ENCODE measurements at regions not wholly inside any gene's neighbourhood (a gene's known extent, or its start where the extent isn't known, plus 50 kb on each side); places are given as distances from the start of the nearest gene placed in this dataset.
"Not testable (repeated sequence)": the region's sequence is repeated elsewhere in the genome, so short reads cannot be mapped to it uniquely, and the experiment has no call there.

GRCh38 chr5:158451203-158451992, 592.5 kb upstream of the CLINT1 start:
- peak; percentile 79 for DNase-seq (ENCODE audit: low spot score)
- peak; percentile 84 for FAIRE-seq

- peak; percentile 59 for DNase-seq (ENCODE audit: low spot score)
- peak; percentile 74 for FAIRE-seq
Measured at GRCh38 chr5:158450751-158451171, 591.8 kb upstream of the CLINT1 start.

- DNase-seq (ENCODE audit: low spot score); FAIRE-seq: not testable (repeated sequence)
Measured at GRCh38 chr5:158446761-158447160, 587.8 kb upstream of the CLINT1 start.

- FAIRE-seq: not testable (repeated sequence)
Measured at GRCh38 chr5:158439204-158439603, 580.3 kb upstream of the CLINT1 start.

GRCh38 chr5:158436271-158437065, 577.5 kb upstream of the CLINT1 start:
- DNase-seq (ENCODE audit: low spot score) (peak; percentile 29), FAIRE-seq (no peak)

More at GRCh38 chr5:158439204-158439603, 580.3 kb upstream of the CLINT1 start:
- DNase-seq (ENCODE audit: low spot score): not testable (repeated sequence)

- FAIRE-seq: peak; percentile 92
- peak; percentile 71 for DNase-seq (ENCODE audit: low spot score)
Measured at GRCh38 chr5:158435161-158435616, 576.2 kb upstream of the CLINT1 start.

GRCh38 chr5:158434749-158435148, 575.8 kb upstream of the CLINT1 start:
- DNase-seq (ENCODE audit: low spot score) (no peak), FAIRE-seq (no peak)

GRCh38 chr5:158433634-158434033, 574.7 kb upstream of the CLINT1 start:
- FAIRE-seq: no peak
- no peak for DNase-seq (ENCODE audit: low spot score)

- no peak for FAIRE-seq
- DNase-seq (ENCODE audit: low spot score): no peak
Measured at GRCh38 chr5:158431369-158432029, 572.6 kb upstream of the CLINT1 start.

GRCh38 chr5:158430798-158431167, 571.8 kb upstream of the CLINT1 start:
- FAIRE-seq (no peak), DNase-seq (ENCODE audit: low spot score) (no peak)

GRCh38 chr5:158430166-158430797, 571.3 kb upstream of the CLINT1 start:
- no peak for FAIRE-seq
- DNase-seq (ENCODE audit: low spot score): no peak

GRCh38 chr5:158429564-158429963, 570.6 kb upstream of the CLINT1 start:
- FAIRE-seq: no peak
- DNase-seq (ENCODE audit: low spot score): no peak

GRCh38 chr5:158423623-158424200, 564.8 kb upstream of the CLINT1 start:
- no peak for FAIRE-seq

GRCh38 chr5:158422653-158423515, 563.9 kb upstream of the CLINT1 start:
- FAIRE-seq (no peak), DNase-seq (ENCODE audit: low spot score) (no peak)

More at GRCh38 chr5:158423623-158424200, 564.8 kb upstream of the CLINT1 start:
- DNase-seq (ENCODE audit: low spot score): no peak

- DNase-seq (ENCODE audit: low spot score): no peak
Measured at GRCh38 chr5:158421319-158421718, 562.4 kb upstream of the CLINT1 start.

GRCh38 chr5:158419186-158419585, 560.2 kb upstream of the CLINT1 start:
- FAIRE-seq: no peak
- DNase-seq (ENCODE audit: low spot score): no peak

More at GRCh38 chr5:158421319-158421718, 562.4 kb upstream of the CLINT1 start:
- no peak for FAIRE-seq

- peak; percentile 79 for FAIRE-seq
- DNase-seq (ENCODE audit: low spot score): peak; percentile 69
Measured at GRCh38 chr5:158414780-158415179, 555.8 kb upstream of the CLINT1 start.

- DNase-seq (ENCODE audit: low spot score) (no peak), FAIRE-seq (no peak)
Measured at GRCh38 chr5:158414333-158414762, 555.4 kb upstream of the CLINT1 start.

GRCh38 chr5:158413122-158413680, 554.3 kb upstream of the CLINT1 start:
- FAIRE-seq (no peak), DNase-seq (ENCODE audit: low spot score) (no peak)

Measured in RCC 7860 (cell line).